HG02973 (cell line): ENCODE measurements at regions not wholly inside any gene's neighbourhood (a gene's known extent, or its start where the extent isn't known, plus 50 kb on each side); places are given as distances from the start of the nearest gene placed in this dataset.
"Not testable (repeated sequence)": the region's sequence is repeated elsewhere in the genome, so short reads cannot be mapped to it uniquely, and the experiment has no call there.

Experiments
- ATAC-seq: cut with Tn5 transposase; IDR thresholded peaks from one replicate; pipeline ENCODE4 v1.9.1; 2021; ENCODE audit warnings: moderate library complexity; ENCODE audit not compliant: unreplicated experiment

- no peak for ATAC-seq
Observed at GRCh38 chr16:87160701-87161337, 156.4 kb downstream of the C16orf95 start.

GRCh38 chr16:87161410-87161809, 155.8 kb downstream of the C16orf95 start:
- ATAC-seq: not testable (repeated sequence)

- ATAC-seq: no peak
Observed at GRCh38 chr16:87161822-87162676, 155.1 kb downstream of the C16orf95 start.

- not testable (repeated sequence) for ATAC-seq
Observed at GRCh38 chr16:87162799-87163198, 154.4 kb downstream of the C16orf95 start.

GRCh38 chr16:87163637-87164036, 153.6 kb downstream of the C16orf95 start:
- ATAC-seq: no peak

- no peak for ATAC-seq
Observed at GRCh38 chr16:87165151-87165550, 152.0 kb downstream of the C16orf95 start.

GRCh38 chr16:87165885-87166284, 151.3 kb downstream of the C16orf95 start:
- ATAC-seq: no peak

- ATAC-seq: no peak
Observed at GRCh38 chr16:87166321-87166720, 150.9 kb downstream of the C16orf95 start.

GRCh38 chr16:87166934-87167333, 150.3 kb downstream of the C16orf95 start:
- ATAC-seq: no peak

- ATAC-seq: no peak
Observed at GRCh38 chr16:87169509-87169995, 147.6 kb downstream of the C16orf95 start.

GRCh38 chr16:87170310-87170709, 146.9 kb downstream of the C16orf95 start:
- ATAC-seq: no peak

GRCh38 chr16:87171723-87172122, 145.5 kb downstream of the C16orf95 start:
- ATAC-seq: no peak

GRCh38 chr16:87172632-87173031, 144.6 kb downstream of the C16orf95 start:
- no peak for ATAC-seq

GRCh38 chr16:87173294-87173893, 143.8 kb downstream of the C16orf95 start:
- no peak for ATAC-seq

- no peak for ATAC-seq
Observed at GRCh38 chr16:87174061-87174460, 143.1 kb downstream of the C16orf95 start.

- ATAC-seq: no peak
Observed at GRCh38 chr16:87176735-87177134, 140.5 kb downstream of the C16orf95 start.

- ATAC-seq: no peak
Observed at GRCh38 chr16:87177673-87178072, 139.5 kb downstream of the C16orf95 start.

GRCh38 chr16:87178177-87178863, 138.9 kb downstream of the C16orf95 start:
- ATAC-seq: no peak

GRCh38 chr16:87178977-87179376, 138.2 kb downstream of the C16orf95 start:
- ATAC-seq: no peak

GRCh38 chr16:87180069-87180468, 137.1 kb downstream of the C16orf95 start:
- ATAC-seq: no peak

GRCh38 chr16:87182759-87183158, 134.4 kb downstream of the C16orf95 start:
- no peak for ATAC-seq
